ENCODE measurements at regions not wholly inside any gene's neighbourhood (a gene's known extent, or its start where the extent isn't known, plus 50 kb on each side); places are given as distances from the start of the nearest gene placed in this dataset.
"Not testable (repeated sequence)": the region's sequence is repeated elsewhere in the genome, so short reads cannot be mapped to it uniquely, and the experiment has no call there.

DNA sequence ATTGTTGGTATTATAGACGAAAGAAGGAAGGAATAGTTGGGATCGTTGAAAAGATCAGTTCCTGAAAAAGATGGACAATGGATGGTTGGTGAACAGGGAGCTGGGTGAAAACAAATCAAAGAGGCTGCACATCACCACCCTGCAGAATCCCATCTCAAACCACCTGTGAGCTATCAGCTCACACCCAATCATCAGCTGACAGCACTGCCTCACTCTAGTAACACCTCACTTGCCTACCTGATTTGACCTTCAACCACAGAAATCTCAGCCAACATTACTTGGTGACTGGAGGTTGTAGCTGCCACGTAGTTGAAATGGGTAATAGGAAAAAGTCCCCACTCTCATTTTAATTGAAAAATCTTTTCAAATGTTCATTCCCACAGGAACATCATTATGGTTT lies 101.8 kb upstream of the DST start:
- no peak for DNase-seq (ENCODE audit: low read depth)

DNA sequence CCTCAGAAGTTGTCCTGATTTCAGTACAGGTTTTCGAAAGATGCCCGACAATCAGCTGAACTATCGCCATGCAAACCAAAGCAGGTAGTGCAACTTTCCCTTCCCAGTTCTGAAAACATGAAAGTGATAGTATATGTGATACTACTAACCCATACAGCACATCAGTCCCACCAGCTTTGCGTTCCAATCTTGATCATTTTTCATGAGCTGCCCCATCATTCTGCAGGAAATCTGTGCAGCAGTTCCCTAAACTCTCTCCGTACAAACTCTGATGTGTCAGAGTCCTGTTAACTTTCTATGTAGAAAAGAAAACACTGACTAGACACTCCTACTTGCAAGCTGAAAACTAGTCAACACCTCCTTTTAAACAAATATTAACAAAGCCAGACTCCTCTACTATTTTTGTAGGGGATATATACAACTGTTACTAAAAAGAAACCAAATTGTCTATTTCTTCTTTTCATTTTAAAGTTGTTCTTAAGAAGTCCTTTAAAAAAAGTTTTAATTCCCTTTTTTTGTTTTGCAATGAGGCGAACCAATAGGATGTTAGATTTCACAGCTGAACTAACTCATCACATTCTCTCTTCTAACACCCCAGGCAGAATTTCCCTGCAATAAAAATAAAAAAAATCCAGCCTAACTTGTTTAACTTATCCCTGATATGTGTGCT lies 99.6 kb upstream of the DST start:
- no peak for DNase-seq (ENCODE audit: low read depth)

DNA sequence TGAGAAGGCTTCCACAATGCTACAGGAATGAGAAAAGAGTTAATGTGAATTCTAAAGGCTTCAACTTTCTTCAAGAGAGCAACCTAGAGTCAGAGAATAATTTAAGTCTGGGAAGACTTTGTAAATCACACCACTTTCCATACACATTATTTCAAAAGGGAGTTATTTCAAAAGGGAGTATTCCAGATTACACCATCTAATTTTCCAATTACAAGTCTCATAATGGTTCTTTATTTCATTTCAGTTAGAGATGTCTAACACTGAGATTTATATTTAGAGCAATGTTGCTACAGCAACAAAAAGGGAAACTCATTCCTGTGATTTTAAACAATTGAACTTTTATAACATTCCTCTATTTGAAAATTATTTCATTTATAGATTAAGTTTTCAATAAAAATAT lies 98.8 kb upstream of the DST start:
- DNase-seq (ENCODE audit: low read depth) = no peak

DNA sequence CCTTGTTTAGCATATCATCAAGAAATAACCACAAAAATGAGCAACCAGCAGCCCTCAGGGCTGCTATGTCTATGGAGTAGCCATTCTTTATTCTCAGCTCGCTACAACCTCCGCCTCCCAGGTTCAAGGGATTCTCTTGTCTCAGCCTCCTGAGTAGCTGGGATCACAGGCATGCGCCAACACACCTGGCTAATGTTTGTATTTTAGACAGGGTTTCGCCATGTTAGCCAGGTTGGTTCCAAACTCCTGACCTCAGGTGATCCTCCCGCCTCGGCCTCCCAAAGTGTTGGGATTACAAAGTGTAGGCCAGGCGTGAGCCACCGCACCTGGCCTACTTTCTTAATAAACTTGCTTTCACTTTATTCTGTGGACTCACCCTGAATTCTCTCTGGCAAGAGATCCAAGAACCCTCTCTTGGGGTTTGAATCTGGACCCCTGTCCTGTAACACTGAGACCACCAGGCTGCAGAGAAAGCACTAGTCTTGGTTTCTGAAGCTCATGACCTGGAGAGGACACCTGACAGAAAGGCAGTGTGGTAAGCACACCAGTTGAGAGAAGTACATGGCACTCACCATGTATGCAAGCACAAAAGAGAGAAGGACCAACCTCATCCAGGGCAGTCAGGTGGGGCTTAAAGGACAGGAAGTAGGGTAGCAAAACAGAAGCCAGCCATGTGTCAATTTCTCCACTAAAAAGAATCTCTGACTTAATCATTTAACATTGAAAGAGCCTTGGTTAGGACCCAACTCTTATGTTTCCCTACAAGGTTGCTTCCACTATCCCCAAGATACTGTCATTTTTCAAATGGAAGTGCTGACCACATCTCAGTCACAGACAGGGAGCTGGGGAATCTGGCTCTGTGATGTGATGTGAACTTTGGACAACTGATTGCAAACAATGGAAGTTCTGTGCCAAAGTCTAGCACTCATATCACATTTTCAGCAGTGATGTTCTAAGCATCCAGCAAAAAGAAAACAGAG lies 97.4 kb upstream of the DST start:
- DNase-seq (ENCODE audit: low read depth) = no peak

DNA sequence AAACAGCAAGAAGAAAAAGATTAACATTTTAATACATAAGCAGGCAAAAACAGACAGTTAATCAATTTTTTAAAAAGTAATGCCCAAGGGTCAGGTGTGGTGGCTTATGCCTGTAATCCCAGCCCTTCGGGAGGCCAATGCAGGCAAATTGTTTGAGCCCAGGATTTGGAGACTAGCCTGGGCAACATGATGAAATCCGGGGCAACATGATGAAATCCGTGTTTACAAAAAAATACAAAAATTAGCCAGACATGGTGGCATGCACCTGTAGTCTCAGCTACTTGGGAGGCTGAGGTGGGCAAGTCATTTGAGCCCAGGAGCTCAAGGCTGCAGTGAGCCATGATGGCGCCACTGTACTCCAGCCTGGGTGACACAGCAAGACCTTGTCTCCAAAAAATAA lies 94.1 kb upstream of the DST start:
- no peak for DNase-seq (ENCODE audit: low read depth)

DNA sequence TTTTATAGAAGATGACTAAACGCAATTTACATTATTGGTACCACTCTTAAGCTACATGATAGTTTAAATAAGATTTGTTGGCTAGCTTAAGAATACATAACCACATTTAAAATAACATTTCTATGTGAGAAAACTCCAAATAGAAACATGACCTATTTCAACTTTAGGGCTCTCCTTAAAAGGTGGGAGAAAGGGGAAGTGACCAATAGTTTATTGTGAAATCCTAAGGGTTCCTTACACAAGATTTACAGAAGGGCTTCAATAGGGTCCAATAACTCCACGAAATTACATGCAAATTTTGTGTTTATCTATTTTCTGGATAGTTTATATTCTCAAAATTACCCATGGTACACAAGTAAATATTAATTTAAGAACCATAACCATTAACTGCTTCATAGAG lies 91.6 kb upstream of the DST start:
- no peak for DNase-seq (ENCODE audit: low read depth)

DNA sequence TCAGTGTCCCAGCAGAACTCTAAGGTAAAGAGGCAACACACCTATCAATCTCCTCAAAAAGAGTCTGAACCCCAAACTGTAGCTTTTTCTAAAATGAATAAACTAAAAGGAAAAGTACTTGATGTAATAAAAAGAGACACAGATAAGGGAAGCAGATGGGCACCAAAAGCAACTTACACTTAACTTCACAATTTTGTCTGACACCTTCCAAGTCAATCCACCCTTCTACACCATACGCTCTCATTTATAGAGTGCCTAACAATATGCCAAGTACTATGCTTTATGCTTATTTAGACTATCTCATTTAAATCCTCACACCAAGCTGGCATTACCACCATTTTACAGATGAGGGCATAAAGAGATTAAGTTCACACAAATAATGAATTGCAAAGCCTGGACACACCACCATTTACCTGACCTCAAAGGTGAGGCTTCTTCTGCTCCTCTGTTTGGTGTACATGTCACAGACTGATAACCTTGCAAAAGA lies 90.6 kb upstream of the DST start:
- no peak for DNase-seq (ENCODE audit: low read depth)

DNA sequence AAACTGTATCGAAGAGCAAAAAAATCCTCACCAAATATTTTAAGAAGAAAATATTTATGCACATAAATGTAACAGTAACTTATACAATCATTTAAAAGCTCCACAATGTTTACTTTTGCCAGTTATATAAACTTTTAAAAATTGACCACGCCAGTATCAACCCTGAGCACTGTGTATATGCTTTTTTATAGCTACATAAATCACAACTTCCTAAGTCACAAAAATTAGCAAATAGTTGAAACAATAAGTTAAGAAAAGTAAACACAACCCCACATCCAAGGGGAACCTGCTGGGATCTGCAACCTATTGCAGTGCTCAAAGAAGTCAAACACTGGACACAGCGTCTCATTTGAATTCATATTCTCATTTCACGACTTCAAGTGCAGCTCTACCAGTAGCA lies 89.8 kb upstream of the DST start:
- no peak for DNase-seq (ENCODE audit: low read depth)

DNA sequence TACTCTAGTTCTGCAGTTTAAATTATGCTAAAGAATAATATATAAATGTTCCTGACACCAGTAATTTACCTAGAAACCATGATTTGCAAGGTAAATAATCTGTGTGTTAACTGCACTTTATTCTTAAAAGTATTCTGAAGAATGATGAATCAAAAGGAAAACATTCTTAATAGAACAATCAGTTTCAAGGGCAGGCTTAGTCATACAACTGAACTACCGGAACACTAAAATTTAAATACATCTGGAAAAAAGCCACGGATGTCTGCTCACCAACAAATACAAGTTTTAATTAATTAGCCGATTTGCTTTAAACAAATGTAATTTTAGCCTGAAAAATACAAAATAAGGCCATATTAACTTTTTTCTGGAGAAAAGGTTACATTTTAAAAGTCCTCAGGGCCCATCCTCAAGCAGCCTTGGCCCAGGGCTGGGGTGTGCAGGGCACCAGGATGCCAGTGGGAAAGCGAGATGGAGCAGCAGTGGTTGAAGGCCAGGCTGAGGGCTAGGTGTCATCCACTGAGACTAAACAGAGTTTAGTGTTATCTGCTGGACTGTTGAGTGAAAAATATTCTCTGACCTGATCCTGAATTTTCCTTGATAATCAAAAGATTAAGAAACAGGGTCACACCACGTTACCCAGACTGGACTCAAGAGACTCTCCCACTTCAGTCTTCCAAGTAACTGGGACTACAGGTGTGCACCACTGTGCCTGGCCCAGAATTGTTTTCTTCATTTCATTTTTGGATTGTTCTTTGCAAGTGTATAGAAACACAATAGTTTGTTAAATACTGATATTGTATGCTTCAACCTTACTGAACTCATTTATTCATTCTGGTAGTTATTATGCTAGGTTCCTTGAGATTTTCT lies 88.2 kb upstream of the DST start:
- DNase-seq (ENCODE audit: low read depth) = no peak

DNA sequence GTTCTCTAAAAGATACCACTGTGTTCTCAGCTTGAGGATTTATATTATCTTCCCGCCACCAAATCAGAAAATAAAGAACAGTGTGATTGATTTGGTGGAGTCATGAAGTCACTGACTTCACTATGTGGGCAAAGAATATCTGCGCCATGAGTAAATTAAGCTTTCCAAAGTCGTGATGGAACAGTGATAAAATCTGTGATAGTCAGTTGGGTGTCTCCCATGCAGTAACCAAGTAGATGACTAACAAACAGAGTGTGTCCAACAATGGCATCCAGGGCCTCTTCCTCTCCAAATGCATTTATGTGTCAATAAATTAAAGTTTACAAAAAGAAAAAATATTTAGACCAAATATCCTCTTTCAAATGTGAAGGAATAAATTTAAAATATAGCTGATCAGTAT lies 87.0 kb upstream of the DST start:
- DNase-seq (ENCODE audit: low read depth) = no peak

DNA sequence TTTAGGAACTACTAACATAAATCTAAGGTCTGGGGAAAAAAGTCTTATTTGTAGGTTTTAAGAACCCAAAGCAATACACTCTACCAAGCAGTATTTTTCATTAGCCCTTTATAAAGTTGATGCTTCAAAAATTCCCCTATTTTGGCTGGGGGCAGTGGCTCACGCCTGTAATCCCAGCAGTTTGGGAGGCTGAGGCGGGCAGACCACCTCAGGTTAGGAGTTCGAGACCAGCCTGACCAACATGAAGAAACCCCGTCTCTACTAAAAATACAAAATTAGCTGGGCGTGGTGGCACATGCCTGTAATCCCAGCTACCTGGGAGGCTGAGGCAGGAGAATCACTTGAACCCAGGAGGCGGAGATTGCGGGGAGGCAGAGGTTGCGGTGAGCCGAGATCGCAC lies 86.5 kb upstream of the DST start:
- DNase-seq (ENCODE audit: low read depth) = not testable (repeated sequence)

DNA sequence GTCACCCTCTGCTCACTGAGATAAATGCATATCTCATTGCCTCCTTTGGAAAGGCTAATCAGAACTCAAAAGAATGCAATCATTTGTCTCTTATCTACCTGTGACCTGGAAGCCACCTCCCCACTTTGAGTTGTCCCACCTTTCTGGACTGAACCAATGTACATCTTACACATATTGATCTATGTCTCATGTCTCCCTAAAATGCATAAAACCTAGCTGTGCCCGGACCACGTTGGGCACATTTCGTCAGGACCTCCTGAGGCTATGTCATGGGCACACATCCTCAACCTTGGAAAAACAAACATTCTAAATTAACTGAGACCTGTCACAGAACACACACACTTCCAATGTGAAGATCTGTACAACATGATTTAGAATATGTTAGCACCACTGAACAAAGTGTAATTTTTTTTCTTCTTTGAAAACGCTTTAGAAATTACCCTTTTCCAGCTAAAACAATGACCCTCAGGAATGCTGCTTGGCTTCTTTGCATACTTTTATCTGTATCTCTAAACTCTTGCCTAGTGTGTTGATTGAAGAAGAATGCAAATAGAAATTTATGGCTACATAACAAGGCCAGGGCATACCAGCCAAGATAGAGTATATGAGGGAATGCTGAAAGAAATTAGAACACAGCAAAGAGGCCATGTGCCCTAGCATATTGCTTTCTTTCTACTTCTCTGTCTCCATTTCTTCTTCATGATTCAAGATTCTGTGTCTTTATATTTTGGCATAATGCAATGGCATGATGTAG lies 84.6 kb upstream of the DST start:
- DNase-seq (ENCODE audit: low read depth) = no peak

DNA sequence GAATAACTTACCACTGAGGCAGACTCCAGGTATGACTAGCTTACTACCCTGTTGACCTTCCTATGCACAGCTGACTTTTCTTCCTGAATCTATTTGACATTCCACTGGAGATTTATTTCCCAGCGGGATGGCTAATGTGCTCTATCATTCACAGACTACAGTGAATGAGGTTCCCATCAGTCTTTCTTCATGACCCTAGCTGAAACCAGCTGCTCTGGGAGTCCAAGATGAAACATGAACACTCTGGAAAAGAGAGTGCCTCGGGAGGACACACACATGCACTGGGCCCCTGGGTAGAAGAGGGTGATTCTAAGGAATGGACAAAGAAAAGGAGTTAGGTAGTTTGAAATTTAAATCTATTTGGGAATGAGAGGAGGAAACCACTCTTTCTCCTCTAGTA lies 82.6 kb upstream of the DST start:
- DNase-seq (ENCODE audit: low read depth) = no peak

DNA sequence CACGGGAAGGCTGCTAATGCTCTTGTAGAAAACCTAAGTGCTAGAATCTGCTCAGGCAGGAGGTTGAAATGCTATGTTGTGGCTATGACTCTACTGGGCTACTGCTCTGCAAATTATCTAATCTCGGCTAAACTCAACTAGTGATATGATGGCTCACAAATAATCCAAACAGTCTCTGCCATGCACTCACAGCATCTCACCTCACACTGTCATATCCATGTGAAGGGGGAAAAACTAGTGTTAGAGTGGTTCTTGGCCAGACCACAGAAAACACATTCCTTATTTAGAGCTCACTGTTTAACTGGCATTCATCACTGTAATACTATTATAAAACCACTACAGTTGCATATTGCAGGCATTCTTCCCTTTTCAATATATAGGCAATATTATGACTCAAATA lies 81.8 kb upstream of the DST start:
- no peak for DNase-seq (ENCODE audit: low read depth)

DNA sequence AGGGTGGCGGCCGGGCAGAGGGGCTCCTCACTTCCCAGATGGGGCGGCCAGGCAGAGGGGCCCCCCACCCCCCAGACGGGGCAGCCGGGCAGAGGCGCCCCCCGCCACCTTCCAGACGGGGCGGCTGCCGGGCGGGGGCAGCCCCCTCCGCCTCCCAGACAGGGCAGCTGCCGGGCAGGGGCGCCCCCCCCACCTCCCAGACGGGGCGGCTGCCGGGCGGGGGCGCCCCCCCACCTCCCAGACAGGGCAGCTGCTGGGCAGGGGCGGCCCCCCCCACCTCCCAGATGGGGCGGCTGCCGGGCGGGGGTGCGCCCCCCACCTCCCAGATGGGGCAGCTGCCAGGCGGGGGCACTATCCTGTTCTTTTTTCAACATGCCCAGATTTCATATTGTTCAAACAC lies 78.2 kb upstream of the DST start:
- DNase-seq (ENCODE audit: low read depth) = no peak

DNA sequence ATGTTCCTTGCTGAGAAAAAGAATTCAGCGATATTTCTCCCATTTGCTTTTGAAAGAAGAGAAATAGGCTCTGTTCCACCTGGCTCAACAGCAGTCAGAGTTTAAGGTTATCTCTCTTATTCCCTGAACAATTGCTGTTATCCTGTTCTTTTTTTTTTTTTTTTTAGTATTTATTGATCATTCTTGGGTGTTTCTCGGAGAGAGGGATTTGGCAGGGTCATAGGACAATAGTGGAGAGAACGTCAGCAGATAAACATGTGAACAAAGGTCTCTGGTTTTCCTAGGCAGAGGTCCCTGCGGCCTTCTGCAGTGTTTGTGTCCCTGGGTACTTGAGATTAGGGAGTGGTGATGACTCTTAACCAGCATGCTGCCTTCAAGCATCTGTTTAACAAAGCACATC lies 77.5 kb upstream of the DST start:
- DNase-seq (ENCODE audit: low read depth) = not testable (repeated sequence)

DNA sequence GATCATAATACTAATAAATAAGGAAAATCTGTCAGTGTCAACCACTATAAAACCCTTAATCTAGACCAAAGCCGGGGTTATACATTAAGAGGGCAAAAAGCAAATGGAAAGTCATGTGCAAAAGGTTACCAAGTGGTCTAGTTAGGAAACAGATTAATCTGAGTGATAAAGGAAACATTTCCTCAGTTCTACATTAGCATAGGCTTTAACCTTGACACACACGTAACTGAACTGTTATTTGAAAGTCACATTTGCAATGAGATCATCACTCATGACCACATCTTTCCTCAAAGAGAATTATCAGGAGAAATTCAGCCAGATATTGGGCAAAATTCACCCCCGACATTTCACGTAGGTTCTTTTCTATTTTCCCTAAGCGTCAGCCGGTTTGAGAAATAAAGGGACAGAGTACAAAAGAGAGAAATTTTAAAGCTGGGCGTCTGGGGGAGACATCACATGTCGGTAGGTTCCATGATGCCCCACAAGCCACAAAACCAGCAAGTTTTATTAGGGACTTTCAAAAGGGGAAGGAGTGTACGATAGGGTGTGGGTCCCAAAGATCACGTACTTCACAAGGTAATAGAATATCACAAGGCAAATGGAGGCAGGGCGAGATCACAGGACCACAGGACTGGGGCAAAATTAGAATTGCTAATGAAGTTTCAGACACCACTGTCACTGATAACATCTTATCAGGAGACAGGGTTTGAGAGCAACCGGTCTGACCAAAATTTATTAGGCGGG lies 76.8 kb upstream of the DST start:
- DNase-seq (ENCODE audit: low read depth) = not testable (repeated sequence)

DNA sequence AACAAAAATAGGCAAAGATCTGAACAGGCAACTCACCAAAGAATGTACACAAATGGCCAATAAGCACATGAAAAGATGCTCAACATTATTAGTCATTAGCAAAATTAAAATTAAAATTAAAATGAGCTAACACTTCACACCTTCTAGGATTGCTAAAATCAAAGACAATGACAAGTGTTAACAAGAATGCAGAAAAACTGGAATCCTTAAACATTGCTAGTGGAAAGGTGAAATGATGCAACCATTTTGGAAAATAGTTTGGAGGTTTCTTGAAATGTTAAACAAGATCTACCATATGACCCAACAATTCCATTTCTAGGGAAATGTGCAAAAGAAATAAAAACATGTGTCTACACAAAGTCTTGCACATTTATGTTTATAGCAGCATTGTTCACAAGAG lies 75.5 kb upstream of the DST start:
- no peak for DNase-seq (ENCODE audit: low read depth)

DNA sequence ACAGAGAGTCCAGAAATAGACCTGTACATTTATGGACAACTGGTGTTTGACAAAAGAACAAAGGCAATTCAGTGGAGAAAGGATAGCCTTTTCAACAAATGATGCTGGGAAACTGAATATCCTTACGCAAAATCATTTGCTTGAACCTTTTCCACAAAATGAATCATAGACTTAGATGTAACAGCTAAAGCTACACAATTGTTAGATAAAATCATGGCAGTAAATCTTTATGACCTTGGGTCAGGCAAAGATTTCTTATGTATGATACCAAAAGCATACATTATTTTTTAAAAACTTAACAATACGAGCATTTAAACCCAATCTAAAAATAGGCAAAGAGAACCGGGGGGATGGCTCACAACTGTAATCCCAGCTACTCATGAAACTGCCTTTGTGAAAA lies 73.5 kb upstream of the DST start:
- DNase-seq (ENCODE audit: low read depth) = no peak

DNA sequence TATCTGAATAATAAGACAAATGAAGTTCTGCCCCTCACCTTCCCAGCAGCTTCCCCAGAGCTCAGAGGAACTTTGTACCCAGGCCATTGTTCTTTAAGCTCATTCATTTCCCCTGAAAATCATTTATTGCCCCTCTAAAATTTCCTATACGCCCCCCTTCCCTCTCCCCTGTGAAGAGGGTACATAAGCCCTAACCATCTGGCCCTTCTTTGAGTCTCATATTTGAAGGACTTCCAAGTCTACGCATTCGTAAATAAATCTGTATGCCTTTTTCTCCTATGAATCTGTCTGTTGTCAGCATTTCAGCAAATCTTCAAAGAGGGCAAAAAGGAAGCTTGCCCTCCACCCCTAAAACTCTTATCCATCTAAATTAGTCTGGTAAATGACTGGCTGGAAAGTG lies 73.1 kb upstream of the DST start:
- no peak for DNase-seq (ENCODE audit: low read depth)

DNA sequence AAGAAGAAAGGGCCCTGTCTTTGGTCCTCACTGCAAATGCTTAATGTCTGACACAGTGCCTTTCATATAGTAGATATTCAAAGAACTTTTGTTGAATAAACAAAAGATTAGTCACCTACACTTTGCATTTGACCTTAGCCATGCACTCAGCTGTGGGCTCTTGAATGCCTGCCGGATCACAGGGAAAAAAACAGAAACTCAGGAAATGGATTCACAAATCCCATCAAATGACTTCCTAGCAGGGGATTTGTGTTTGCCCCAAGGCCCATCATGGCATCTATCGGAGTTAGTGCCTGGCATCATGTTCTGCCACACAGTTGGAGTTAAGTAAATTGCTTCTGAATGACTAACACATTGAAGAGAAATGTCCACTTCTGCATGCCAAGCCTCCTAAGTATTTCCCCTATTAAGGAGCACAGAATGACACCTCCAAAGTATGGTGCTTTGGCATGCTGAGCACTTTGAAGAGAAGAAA lies 72.3 kb upstream of the DST start:
- no peak for DNase-seq (ENCODE audit: low read depth)
